Pancreas (tissue), 10 donors: ENCODE measurements at regions not wholly inside any gene's neighbourhood (a gene's known extent, or its start where the extent isn't known, plus 50 kb on each side); places are given as distances from the start of the nearest gene placed in this dataset.

ENCODE experiments used
- ATAC-seq, 4 donors: fragments of 200-7000 bp; cut with Tn5 transposase; one replicate each; pipeline versions ENCODE4 v1.8.0 to v1.9.1; 2020; ENCODE audit warnings: mild to moderate bottlenecking in 4 of 4, moderate library complexity in 4 of 4
- DNase-seq, 6 donors: peaks; one replicate each; pipeline ENCODE4 v3.0.0-alpha.2; 2020
- FAIRE-seq: peaks from 2 replicates; lab custom pipeline; 2012; peaks lifted over from hg19 to GRCh38; lab: Jason Lieb, UNC
- H3K27ac ChIP-seq, 4 donors: fragments of 200-600 bp; sonication (generic); 1 replicate in 3 of 4; 2 replicates in 1 of 4; pipeline versions ENCODE4 v1.5.0 to v1.8.0; 2020
- H3K27me3 ChIP-seq, 4 donors: fragments of 200-600 bp; one replicate each; pipeline ENCODE4 v1.8.0; 2021
- H3K36me3 ChIP-seq, 3 donors: fragments of 200-600 bp; sonication (generic) in 1 of 3; one replicate each; pipeline versions ENCODE4 v1.5.0 to v1.8.0; 2020 to 2021
- H3K4me1 ChIP-seq, 3 donors: fragments of 200-600 bp; one replicate each; pipeline ENCODE4 v1.8.0; 2021
- H3K4me3 ChIP-seq, 4 donors: fragments of 200-600 bp; sonication (generic) in 2 of 4; one replicate each; pipeline versions ENCODE4 v1.5.0 to v1.8.0; 2020 to 2021
- H3K9me3 ChIP-seq, 4 donors: fragments of 200-600 bp; one replicate each; pipeline ENCODE4 v1.8.0; 2021
- WGBS, 2 donors: extraction: QIAGEN DNeasy Blood & Tissue Kit; methylation state at CpG; one replicate each; pipeline ENCODE4 v1.1.7; 2013; 5-methylcytosine and 5-hydroxymethylcytosine counted together
- intact Hi-C, 3 donors: fragments of 100-400 bp; cut with DNase I; formaldehyde crosslinking; loops; one replicate each; pipeline versions ENCODE4 v1.11.1 to v1.14.2; 2022
- TF ChIP-seq, protein P1 (sequence below), 4 donors: fragments of 200-600 bp; sonication (generic) in 3 of 4; IDR thresholded peaks; one replicate each; pipeline versions ENCODE4 v1.5.0 to v1.8.0; 2021; ENCODE audit warnings: antibody characterized with exemption in 4 of 4
- donor health status: healthy with polysubstance abuse.
- donor health status: DM: no; HTN: no; CAD: no; lungs with moderate emphysema.
- donor health status: DM: no; HTN: no; CAD: no.
- donor health status: control.
- donor health status: control.
- donor health status: Bipolar disorder and iron deficiency.
- donor health status: DM: yes; HTN: yes; CAD: no.
- donor health status: DM: no; HTN: no; CAD: no.
- donor health status: DM: no; HTN: no; CAD: no.
- donor health status: DM: yes; HTN: yes; CAD: no.

DNA sequence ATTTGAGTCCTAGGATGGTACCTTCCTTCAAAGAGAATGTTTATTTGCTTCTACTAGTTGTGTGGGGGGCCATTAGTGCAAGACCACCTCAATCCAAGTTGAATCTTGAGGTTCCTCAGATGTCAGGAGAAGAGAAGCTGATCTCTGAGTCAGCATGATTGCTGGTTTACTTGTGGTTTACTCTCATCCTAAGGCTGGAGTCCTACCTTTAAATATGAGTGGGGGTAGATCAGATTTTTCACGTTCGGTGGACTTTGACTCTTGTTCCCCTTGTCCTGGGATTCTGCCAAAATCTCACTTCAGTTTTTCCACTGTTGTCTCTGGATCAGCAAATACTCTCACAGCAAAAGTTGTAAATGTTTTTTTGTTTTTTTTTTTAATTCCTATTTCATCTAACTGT lies 84.6 kb upstream of the F13A1 start:
- Histone ChIP-seq H3K9me3 (no peaks in the 10 kb centered on the region), H3K27me3 (no peaks in the 10 kb centered on the region), H3K36me3 (no peaks in the 10 kb centered on the region), H3K27ac (no peak overlapping the region), H3K4me1 (peaks cover 0 to 5% (median 0%) of the 10 kb centered on the region in 3 donors), H3K4me3 (no peak overlapping the region)
- no peak for FAIRE-seq
- WGBS, 2 donors, result 2% methylated on average over 2 of the region's 2 CpGs
- TF ChIP-seq, protein P1, sequence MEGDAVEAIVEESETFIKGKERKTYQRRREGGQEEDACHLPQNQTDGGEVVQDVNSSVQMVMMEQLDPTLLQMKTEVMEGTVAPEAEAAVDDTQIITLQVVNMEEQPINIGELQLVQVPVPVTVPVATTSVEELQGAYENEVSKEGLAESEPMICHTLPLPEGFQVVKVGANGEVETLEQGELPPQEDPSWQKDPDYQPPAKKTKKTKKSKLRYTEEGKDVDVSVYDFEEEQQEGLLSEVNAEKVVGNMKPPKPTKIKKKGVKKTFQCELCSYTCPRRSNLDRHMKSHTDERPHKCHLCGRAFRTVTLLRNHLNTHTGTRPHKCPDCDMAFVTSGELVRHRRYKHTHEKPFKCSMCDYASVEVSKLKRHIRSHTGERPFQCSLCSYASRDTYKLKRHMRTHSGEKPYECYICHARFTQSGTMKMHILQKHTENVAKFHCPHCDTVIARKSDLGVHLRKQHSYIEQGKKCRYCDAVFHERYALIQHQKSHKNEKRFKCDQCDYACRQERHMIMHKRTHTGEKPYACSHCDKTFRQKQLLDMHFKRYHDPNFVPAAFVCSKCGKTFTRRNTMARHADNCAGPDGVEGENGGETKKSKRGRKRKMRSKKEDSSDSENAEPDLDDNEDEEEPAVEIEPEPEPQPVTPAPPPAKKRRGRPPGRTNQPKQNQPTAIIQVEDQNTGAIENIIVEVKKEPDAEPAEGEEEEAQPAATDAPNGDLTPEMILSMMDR (IDR thresholded peaks at IDR 0.05), result no peak
- ATAC-seq, result no peak
- intact Hi-C loops, result no loop called here
- no peak for DNase-seq

DNA sequence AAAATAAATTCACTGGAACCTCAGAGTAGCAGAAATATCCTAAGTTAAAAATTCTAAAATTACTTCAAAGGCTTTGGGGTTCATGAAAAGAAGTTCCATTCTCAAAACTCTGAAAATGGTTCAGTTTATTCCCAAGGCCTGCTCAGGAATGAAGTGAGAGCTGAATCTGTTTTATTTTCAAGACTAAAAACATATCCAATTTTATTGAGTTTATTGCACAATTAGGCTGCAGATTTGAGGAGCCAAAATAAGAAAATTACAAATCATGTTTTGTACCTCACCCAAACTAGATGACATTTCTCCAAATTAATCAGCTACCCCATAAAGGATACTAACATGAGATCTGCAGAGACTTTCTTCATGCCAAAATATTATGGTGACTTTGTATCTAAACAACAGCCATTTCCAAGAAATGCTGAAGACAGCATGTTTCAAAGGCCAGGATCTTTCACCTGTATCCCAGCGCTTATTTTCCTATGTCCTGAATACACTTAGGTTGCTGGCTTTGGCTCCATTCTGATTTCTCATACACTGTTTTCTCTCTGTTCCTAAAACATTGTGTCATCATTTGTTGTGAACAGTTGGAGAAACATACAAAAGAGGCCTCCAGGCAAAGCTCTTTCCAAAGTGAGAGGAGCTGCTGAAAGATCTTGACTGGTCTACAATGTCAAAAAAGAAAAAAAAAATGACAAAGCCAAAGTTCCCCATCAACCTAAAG lies 85.7 kb upstream of the F13A1 start:
- Histone ChIP-seq H3K4me1 (peaks cover 0 to 5% (median 0%) of the 10 kb centered on the region in 3 donors), H3K36me3 (no peaks in the 10 kb centered on the region), H3K9me3 (no peaks in the 10 kb centered on the region), H3K27ac (no peak overlapping the region), H3K27me3 (no peaks in the 10 kb centered on the region), H3K4me3 (no peak overlapping the region)
- WGBS, 2 donors, result 86 to 94% methylated on average over 1 of the region's 1 CpG
- no peak for DNase-seq
- intact Hi-C loops, result no loop called here
- no peak for ATAC-seq
- FAIRE-seq, result no peak
- TF ChIP-seq, protein P1 (IDR thresholded peaks at IDR 0.05), result no peak

GRCh38 chr6:6406715-6407070 lies 86.2 kb upstream of the F13A1 start:
- DNase-seq (no peak), FAIRE-seq (no peak), ATAC-seq (no peak)
- no peak overlapping the region for H3K27ac ChIP-seq
- H3K9me3 ChIP-seq, result no peaks in the 10 kb centered on the region
- 40 to 43% methylated on average over 2 of the region's 2 CpGs for WGBS, 2 donors
- intact Hi-C loops, result no loop called here
- H3K4me3 ChIP-seq, result no peak overlapping the region
- TF ChIP-seq, protein P1 (IDR thresholded peaks at IDR 0.05), result no peak
- peaks cover 0 to 5% (median 0%) of the 10 kb centered on the region in 3 donors for H3K4me1 ChIP-seq
- no peaks in the 10 kb centered on the region for H3K27me3 ChIP-seq
- no peaks in the 10 kb centered on the region for H3K36me3 ChIP-seq

GRCh38 chr6:6407071-6407741 lies 86.7 kb upstream of the F13A1 start:
- FAIRE-seq (no peak), ATAC-seq (peak in 3 of 4 donors; percentile 17 to 30 (median 28)), DNase-seq (no peak)
- Histone ChIP-seq H3K4me3 (no peak overlapping the region), H3K27ac (no peak overlapping the region), H3K27me3 (no peaks in the 10 kb centered on the region), H3K9me3 (no peaks in the 10 kb centered on the region), H3K36me3 (no peaks in the 10 kb centered on the region), H3K4me1 (peaks cover 0 to 5% (median 0%) of the 10 kb centered on the region in 3 donors)
- intact Hi-C loops, result no loop called here
- TF ChIP-seq, protein P1 (IDR thresholded peaks at IDR 0.05), result no peak
- 63 to 65% methylated on average over 4 of the region's 4 CpGs for WGBS, 2 donors
